Tibial artery (tissue), 4 donors: ENCODE measurements at regions not wholly inside any gene's neighbourhood (a gene's known extent, or its start where the extent isn't known, plus 50 kb on each side); places are given as distances from the start of the nearest gene placed in this dataset.

Experiments used
- DNase-seq, 2 donors: peaks; one replicate each; pipeline ENCODE4 v3.0.0-alpha.2; 2019
- H3K27ac ChIP-seq, 2 donors: fragments of 200-600 bp; sonication (generic) in 1 of 2; 1 replicate in 1 of 2; 2 replicates in 1 of 2; pipeline ENCODE4 v1.5.1; 2018 to 2019; ENCODE audit warnings: mild to moderate bottlenecking in 1 of 2
- H3K27me3 ChIP-seq, 2 donors: fragments of 200-600 bp; sonication (generic) in 1 of 2; one replicate each; pipeline versions ENCODE4 v1.5.1 to v1.6.0; 2016 to 2019
- H3K36me3 ChIP-seq, 3 donors: fragments of 200-600 bp; sonication (generic) in 2 of 3; one replicate each; pipeline ENCODE4 v1.5.1; 2016 to 2019; ENCODE audit warnings: mild to moderate bottlenecking in 2 of 3
- H3K4me1 ChIP-seq, 4 donors: fragments of 200-600 bp; sonication (generic) in 2 of 4; 1 replicate in 3 of 4; 2 replicates in 1 of 4; pipeline ENCODE4 v1.5.1; 2016 to 2019
- H3K4me3 ChIP-seq, 2 donors: fragments of 200-600 bp; sonication (generic) in 1 of 2; 1 replicate in 1 of 2; 2 replicates in 1 of 2; pipeline ENCODE4 v1.5.1; 2018 to 2019; ENCODE audit warnings: mild to moderate bottlenecking in 2 of 2
- H3K9me3 ChIP-seq, 3 donors: fragments of 200-600 bp; sonication (generic) in 1 of 3; one replicate each; pipeline ENCODE4 v1.5.1; 2016 to 2019
- intact Hi-C: fragments of 100-400 bp; cut with DNase I; formaldehyde crosslinking; loops from one replicate; pipeline ENCODE4 v1.15.0; 2023; ENCODE audit warnings: low total_unique reads
- TF ChIP-seq, protein P1 (sequence below), 2 experiments: fragments of 200-600 bp in 1 of 2; fragments of 450-650 bp in 1 of 2; IDR thresholded peaks; one replicate each; pipeline ENCODE4 v1.5.1; 2017 to 2019; ENCODE audit warnings: antibody characterized with exemption in 2 of 2, mild to moderate bottlenecking in 1 of 2, moderate library complexity in 1 of 2

DNA sequence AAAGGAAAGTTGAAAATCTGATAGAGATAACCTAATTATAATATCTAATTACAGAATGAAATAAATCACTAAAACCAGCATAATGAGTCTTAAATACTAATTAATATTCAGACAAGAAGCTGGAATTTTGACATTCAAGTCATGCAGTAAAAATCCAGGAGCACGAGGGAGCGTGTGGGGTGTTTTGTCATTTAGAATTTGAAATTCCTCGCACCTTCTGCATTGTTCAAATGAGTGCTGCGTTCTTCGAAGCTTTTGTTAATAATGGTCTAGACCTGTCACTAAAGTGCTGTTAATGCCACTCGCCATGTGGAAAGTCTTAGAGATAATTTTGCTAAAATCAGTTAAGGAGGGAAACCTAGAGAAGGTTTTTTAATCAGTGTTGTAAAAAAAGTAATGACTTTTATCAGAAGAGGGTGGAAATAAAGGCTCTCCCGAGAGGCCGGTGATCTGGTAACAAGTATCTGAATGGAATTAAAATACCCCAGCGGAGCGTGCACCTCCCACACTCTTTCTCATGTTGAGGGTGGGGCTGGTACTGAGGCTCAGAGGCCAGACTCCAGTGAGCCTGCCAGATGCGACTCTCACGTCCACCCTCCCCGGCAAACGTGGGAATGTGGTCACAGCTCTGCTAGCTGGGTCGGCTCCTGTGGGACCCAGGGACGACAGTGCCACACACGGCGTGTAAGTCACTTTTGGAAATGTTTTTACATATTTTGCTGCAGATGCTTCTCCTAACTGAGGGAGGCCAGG is 69.4 kb upstream of the MYT1L start:
- Histone ChIP-seq H3K9me3 (peaks cover 0 to 5% (median 0%) of the 10 kb centered on the region in 3 donors), H3K36me3 (no peaks in the 10 kb centered on the region), H3K4me1 (no peaks in the 10 kb centered on the region), H3K4me3 (no peak overlapping the region), H3K27ac (no peak overlapping the region), H3K27me3 (peaks cover 0 to 2% of the 10 kb centered on the region in 2 donors)
- DNase-seq = no peak
- TF ChIP-seq, protein P1, sequence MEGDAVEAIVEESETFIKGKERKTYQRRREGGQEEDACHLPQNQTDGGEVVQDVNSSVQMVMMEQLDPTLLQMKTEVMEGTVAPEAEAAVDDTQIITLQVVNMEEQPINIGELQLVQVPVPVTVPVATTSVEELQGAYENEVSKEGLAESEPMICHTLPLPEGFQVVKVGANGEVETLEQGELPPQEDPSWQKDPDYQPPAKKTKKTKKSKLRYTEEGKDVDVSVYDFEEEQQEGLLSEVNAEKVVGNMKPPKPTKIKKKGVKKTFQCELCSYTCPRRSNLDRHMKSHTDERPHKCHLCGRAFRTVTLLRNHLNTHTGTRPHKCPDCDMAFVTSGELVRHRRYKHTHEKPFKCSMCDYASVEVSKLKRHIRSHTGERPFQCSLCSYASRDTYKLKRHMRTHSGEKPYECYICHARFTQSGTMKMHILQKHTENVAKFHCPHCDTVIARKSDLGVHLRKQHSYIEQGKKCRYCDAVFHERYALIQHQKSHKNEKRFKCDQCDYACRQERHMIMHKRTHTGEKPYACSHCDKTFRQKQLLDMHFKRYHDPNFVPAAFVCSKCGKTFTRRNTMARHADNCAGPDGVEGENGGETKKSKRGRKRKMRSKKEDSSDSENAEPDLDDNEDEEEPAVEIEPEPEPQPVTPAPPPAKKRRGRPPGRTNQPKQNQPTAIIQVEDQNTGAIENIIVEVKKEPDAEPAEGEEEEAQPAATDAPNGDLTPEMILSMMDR (IDR thresholded peaks at IDR 0.05) = no peak
- intact Hi-C loops = no loop called here

DNA sequence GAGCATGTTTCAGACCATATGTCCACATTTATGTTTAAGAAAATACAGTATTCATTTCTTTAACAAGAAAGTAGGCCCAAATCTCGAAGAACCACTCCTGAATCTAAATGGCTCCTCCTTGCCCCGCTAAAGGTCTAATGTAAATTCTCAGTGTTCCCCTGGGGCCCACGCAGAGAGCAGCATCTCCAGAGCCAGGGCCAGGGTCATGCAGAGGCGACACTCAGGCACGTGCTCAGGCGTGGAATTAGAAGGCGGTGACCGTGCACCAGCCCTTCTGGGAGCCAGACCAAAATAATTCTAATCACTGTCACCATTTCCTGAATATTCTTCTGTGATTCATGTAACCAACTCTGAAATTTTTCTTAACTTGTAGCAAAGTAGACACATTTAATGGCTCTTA is 68.3 kb upstream of the MYT1L start:
- Histone ChIP-seq H3K9me3 (no peaks in the 10 kb centered on the region), H3K4me3 (no peak overlapping the region), H3K36me3 (no peaks in the 10 kb centered on the region), H3K4me1 (no peaks in the 10 kb centered on the region), H3K27ac (no peak overlapping the region), H3K27me3 (peaks cover 0 to 2% of the 10 kb centered on the region in 2 donors)
- DNase-seq = no peak
- TF ChIP-seq, protein P1 (IDR thresholded peaks at IDR 0.05) = no peak
- intact Hi-C loops = no loop called here

DNA sequence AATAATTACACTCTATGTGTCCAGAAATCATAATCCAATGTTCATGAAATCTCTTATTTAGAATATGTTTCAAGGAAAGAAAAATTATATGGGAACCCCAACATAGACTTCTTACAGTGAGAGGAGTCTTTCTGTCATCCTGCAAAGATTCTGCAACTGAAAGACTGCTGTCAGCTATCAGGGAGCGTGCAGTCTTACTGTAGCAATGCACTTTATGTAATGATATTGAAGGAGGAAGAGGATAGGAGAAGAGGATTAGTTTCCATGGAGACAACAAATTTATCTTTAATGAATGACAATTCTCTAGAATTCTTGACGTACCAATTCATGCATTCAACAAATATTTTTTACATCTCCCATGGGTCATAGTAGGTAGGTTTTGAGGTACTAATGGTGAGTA is 61.3 kb upstream of the MYT1L start:
- no peaks in the 10 kb centered on the region for H3K36me3 ChIP-seq
- intact Hi-C loops = no loop called here
- H3K9me3 ChIP-seq = peaks cover 0 to 3% (median 0%) of the 10 kb centered on the region in 3 donors
- H3K4me1 ChIP-seq = no peaks in the 10 kb centered on the region
- TF ChIP-seq, protein P1 (IDR thresholded peaks at IDR 0.05) = no peak
- no peak overlapping the region for H3K27ac ChIP-seq
- no peak for DNase-seq
- no peaks in the 10 kb centered on the region for H3K27me3 ChIP-seq
- no peak overlapping the region for H3K4me3 ChIP-seq

DNA sequence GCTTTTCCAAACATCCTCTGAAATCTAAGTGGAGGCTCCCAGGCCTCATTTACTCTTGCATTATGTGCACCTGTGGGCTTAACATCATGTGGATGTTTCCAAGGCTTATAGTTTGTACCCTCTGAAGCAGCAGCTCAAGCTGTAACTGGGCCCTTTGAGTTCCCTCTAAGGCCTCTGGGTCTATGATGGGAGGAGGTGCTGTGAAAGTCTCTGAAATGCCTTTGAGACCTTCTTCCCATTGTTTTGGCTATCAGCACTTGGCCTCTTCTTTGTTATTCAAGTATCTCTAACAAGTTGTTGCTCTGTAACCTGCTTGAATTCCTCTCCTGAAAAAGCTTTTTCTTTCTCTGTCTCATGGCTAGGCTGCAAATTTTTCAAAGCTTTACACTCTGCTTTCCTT is 58.1 kb upstream of the MYT1L start:
- H3K4me3 ChIP-seq = no peak overlapping the region
- H3K27ac ChIP-seq = no peak overlapping the region
- H3K4me1 ChIP-seq = no peaks in the 10 kb centered on the region
- H3K27me3 ChIP-seq = no peaks in the 10 kb centered on the region
- peaks cover 0 to 3% (median 0%) of the 10 kb centered on the region in 3 donors for H3K9me3 ChIP-seq
- TF ChIP-seq, protein P1 (IDR thresholded peaks at IDR 0.05) = no peak
- no peak for DNase-seq
- H3K36me3 ChIP-seq = no peaks in the 10 kb centered on the region
- intact Hi-C loops = no loop called here
